Inferior parietal cortex (tissue), 1 donor: ENCODE measurements at regions not wholly inside any gene's neighbourhood (a gene's known extent, or its start where the extent isn't known, plus 50 kb on each side); places are given as distances from the start of the nearest gene placed in this dataset.

Source experiments
- DNase-seq: peaks from one replicate; pipeline ENCODE4 v3.0.0-alpha.2; 2016; ENCODE audit errors: extremely low spot score

DNA sequence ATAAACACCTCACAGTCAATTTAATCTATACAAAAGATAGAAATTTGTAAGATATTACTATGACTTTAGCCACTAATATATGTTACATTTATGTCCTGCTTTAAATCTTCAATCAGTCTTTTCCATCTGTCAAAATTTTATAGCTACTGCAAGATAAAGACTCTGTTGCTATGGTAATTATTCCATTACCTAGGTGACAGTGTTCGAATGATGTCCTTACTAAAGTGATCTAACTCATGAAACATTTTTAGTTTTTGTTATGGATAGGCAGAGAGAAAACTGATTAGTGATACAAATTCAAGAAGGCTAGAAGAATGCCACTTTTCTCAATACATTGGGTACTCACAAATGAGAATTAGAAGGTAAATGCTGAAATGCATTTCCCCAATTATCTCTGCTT lies 359.9 kb upstream of the FSHR start:
- DNase-seq: no peak

GRCh38 chr2:49490710-49491109 lies 336.4 kb upstream of the FSHR start:
- DNase-seq: no peak

DNA sequence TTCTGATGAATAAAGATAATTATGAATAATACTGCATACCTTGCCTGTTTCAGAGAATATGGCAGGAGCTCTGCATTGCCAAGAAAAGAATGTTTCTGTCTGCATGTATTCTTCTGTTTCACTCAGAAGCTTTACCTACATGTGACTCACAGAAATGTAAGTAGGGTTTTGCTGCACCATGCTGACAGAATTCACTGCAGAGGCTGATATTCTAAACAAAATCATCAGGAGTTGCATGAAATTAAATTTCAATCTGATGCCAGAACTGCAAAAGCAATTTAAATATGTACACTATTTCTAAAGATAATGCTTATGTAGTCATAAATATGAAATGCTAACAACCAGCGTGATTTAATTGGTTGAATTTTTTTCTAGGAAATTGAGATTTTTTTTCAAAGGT lies 332.8 kb upstream of the FSHR start:
- no peak for DNase-seq

GRCh38 chr2:49480520-49480919 lies 326.2 kb upstream of the FSHR start:
- no peak for DNase-seq

DNA sequence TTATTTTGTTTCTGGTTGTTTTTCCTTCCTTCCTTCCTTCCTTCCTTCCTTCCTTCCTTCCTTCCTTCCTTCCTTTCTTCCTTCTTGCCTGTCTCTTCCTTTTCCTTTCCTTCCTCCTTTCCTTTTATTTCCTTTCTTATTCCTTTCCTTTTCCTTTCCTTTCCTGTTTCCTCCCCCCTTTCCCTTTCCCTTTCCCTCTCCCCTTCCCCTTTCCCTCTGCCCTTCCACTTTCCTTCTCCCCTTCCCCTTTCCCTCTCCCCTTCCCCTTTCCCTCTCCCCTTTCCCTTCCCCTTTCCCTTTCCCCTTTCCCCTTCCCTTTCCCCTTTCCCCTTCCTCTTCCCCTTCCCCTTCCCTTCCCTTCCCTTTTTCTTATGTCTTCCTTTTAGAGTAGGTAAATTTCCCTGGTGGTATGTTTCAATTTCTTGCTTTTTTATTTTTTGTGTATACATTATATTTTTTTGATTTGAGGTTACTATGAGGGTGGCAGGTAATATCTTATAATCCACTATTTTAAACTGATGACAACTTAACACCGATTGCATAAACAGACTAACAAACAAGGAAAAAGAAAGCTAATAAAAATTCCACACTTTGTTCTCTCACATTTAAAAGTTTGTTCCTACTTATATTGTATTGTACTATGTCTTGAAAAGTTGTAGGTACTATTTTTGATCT lies 311.0 kb upstream of the FSHR start:
- no peak for DNase-seq

GRCh38 chr2:49459314-49459993 lies 305.1 kb upstream of the FSHR start:
- DNase-seq: no peak

DNA sequence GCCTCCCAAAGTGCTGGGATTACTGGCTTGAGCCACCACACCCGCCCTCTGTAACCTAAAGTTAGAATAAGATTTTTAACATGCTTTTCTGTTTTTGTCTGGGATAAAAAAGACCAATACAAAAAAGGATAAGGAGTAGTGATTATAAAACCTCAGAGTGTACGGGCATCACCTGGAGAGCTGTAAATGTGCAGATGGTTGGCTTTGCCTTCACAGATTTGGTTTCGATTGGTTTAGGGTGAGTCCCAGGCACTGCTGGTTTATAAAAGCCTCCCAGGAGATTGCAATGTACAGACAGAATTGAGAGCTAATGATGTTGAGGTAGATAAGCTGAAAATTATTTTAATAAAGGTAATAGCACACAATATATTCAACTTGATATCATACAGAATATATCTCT lies 289.7 kb upstream of the FSHR start:
- no peak for DNase-seq

GRCh38 chr2:49426996-49427395 lies 272.7 kb upstream of the FSHR start:
- DNase-seq: no peak

DNA sequence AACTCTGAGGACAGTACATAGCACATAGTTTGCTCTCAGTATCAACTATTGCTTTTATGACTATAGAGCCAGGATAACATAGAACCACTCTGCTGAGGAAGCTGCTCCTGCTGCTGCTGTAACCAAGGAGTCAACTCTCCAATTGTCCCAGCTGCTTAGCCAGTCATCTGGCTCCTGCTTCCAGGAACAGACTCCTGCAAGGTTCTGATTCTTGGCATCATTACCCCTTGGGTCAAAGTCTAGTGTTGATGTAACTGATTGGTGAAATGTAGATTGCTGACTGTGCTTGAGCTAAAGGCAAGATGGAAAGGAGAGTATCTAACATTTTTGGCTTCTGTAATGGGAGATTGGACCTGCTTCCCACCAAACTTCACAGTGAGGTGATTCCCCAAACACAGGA lies 261.9 kb upstream of the FSHR start:
- no peak for DNase-seq

DNA sequence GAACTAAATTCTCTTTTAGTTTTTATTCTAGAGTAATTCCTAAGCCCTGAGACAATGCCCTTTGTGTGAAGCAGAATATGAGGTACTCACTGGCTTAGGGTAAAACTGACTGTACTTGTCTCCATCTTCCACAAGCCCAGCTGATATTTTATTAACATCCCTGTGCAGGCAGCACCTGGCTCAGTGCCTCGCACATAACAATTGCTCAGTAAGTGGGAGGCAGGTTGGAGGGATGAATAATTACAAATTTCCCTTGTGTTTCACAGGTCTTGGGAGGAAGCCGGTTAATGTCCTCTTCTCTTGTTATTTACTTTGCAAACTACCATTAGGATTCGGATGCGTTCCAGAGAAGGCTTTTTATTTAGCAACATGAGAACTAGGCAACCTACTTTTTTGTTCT lies 249.8 kb upstream of the FSHR start:
- DNase-seq: peak; percentile 52

DNA sequence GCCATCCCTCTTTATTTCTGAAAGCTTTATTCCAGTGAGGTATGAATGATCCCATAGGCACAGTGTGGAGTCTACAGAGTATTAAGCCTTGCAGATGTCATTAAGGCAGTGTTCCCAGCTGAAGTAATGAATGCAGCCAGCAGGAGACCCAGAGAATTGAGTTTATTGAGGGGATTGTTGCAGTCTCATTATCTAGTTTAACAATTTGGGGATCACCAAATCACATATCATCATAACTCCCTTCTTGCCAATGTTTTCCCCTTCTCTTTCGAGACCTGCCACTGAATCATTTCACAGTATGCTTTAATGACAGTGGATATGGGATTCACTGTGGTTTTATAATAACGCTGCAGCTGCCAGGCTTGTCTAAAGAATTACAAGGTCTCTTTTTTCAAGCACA lies 249.3 kb upstream of the FSHR start:
- peak; percentile 34 for DNase-seq

- no peak for DNase-seq
These were observed 225.1 kb upstream of the FSHR start for GRCh38 chr2:49379406-49379805.

DNA sequence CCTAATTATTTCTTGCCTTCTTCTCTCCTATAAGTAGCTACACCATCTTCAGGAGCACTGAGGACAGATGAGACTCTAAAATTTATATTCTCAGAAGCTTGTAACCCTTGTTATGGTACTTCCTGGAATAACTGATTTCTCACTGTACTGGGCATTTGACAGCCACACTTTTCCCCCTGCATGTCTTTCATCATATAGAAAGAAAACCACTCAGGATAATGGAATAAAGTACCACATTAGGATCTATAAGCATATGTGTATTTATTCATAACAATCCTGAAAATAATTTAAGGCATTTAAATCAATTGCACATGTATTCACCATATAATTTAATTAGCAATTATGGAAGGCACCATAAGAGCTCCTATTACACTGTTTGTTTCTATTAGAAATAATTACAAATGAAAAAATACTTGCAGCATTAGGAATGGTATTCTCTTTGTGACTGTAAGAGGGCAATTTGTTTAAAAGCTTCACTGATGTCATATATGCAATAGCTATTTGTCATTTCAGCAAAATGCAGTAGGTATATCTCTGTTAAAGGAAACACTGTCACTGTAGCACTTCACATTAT lies 216.9 kb upstream of the FSHR start:
- no peak for DNase-seq

DNA sequence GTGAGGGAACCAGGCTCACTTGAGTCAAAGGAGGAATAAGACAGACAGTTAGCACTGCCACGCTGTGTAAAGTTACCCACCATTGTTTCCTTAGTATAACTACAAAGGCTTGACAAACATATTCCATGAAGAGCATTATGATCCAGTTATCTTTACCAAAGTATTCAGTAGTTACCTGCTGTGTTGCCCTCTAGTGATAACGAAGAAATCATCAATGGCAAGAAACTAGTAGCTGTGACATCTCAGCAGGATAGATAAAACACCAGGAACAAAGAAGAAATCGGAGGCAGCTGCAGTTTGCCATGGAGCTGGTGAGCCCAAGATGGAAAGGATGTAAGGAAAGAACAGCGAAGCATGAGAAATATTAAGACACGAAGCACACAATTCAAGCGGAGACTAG lies 215.3 kb upstream of the FSHR start:
- no peak for DNase-seq

GRCh38 chr2:49369101-49369500 lies 214.8 kb upstream of the FSHR start:
- DNase-seq: no peak

DNA sequence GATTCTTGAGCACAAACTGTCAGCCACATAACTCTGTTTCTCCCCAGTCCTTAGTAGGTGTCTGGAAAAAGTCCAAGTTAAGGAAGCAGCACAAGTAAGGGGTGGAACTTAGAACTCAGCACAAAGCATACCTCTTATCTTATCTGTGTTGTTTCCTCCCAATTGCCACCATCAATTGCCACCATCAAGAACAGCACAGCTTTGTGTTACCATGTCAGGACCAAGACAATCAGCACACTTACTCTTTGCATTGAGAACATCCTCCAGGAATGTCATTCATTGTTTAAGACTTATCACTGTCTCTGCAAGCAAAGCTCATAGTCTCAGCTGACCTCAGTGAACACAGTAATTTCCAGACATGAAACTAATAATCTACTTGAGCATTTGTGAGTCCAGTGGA lies 212.7 kb upstream of the FSHR start:
- DNase-seq: no peak

DNA sequence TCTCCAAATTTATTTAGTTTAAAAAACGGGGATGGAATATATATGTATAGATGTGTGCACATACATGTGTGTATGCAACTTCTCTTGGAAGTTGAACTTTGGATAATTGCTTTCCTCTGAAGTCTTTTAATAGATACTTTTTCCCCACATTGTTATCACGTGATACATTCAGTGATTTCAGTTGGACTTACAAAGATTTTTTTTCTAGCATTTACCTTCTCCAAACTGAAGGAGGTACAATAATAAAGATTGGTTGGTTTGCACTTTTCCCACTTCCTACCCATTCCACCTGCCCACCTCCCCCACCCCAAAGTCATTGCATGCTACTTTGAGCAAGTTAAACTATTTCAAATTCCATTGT lies 206.1 kb upstream of the FSHR start:
- DNase-seq: no peak

DNA sequence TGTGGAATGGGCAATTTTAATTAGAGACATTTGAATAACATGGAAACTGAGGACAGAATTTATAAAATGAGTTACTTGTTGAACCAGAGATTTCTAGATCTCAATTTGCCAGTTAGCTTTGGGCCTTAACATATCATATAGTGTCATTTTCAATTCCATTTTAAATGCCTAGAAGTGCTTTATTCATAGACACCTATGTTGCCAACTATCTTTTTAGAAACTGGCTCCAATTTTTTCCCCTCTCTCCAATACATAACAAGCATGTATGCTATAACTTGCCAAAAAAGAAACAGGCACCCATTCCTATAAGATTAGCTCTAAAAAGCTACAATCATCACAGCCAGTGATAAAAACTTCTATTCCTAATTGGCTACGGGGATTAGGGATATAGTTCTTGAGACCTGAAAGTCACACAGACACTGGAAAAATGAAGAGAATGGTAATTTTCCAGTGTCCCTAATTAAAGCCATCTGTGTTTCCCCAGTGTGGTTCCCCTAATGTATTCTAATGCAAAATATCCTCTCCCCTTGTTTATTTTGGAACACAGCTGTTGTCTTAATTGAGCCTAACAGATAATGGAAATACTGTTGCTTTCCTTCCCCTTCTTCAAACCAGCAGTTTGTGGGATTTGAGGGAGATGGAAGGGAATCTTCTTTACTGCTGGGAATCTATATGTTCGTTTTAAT lies 205.5 kb upstream of the FSHR start:
- DNase-seq: peak; percentile 26

DNA sequence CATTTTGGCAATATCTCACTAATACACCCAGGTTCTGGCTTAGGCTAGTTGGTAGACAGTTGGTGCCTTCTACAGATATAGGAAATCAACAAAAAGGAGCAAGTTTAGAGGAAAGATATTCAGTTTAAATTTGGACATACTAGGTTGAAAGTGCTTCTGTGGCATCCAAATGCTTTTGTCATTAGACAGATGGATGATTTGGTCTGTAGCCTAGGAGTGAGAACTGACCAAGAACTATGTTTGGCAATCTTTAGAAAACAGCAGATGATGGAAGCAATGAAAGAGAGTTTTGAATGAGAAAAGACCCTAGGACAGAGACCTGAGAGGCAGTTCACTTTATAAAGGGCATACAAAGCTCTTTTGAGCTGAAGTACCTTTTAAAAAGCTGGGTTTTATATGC lies 201.3 kb upstream of the FSHR start:
- no peak for DNase-seq

DNA sequence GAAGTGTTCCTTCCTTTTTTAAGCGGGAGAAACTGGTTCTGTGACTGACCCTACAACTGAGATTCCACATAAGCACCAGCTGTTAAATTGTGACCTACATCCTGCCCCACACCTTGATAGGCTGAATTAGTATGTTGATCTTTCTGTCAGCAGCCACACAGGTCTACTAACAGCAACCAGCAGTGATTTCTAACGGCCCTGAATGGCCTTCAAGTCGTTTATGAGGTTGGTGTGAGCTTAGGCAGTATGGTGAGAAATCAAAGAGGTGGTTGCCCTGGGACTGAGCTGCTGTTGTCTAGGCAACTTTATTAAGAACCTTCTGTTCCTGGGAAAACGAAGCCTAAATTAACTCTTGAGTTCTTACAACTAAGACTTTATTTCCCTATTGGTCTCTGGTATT lies 197.2 kb upstream of the FSHR start:
- no peak for DNase-seq

- no peak for DNase-seq
These were observed 189.3 kb upstream of the FSHR start for GRCh38 chr2:49343638-49344037.

GRCh38 chr2:49342156-49342555 lies 187.8 kb upstream of the FSHR start:
- no peak for DNase-seq

DNA sequence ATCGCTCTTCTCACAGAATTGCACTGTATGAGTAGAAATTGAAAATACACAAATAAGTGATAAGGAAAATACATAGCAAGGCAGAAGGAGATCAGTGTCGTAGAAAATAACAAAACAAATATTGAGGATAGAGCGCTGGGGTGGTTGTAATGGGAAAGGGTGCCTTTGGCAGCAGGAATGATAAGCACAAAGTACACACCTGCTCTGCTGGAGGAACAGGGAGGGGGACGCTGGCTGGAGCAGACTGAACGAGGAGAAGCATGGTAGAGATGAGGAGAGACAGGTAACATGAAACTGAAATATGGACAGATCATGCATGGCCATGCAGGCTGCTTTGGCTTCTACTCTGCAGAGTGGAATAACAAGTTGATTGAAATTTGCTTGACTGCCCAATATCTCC lies 181.2 kb upstream of the FSHR start:
- DNase-seq: no peak
